Activated naive CD8-positive, alpha-beta T cell treated with anti-CD3 and anti-CD28 coated beads, Interleukin-2, amount 10 ng/mL, durations not matched to agents 7 days and 5 days (primary cell): ENCODE measurements at regions not wholly inside any gene's neighbourhood (a gene's known extent, or its start where the extent isn't known, plus 50 kb on each side); places are given as distances from the start of the nearest gene placed in this dataset.
"Not testable (repeated sequence)": the region's sequence is repeated elsewhere in the genome, so short reads cannot be mapped to it uniquely, and the experiment has no call there.

Experiments used
- ATAC-seq: fragments of 150-1000 bp; cut with Tn5 transposase; one replicate; pipeline ENCODE4 v1.10.0; 2021; ENCODE audit warnings: low read depth, moderate library complexity
- POLR2A ChIA-PET: fragments of 350-600 bp; sonication (Branson Sonifier 250); formaldehyde crosslinking; loops from one replicate; lab custom pipeline; 2021; ENCODE audit warnings: antibody characterized with exemption; lab: Charles Lee
- DNase-seq: peaks from one replicate; pipeline ENCODE4 v3.0.0; 2021
- H3K27ac Mint-ChIP-seq: one replicate; pipeline ENCODE4 v1.8.0; 2022; ENCODE audit warnings: mild to moderate bottlenecking, mixed read lengths
- H3K27me3 Mint-ChIP-seq: one replicate; pipeline ENCODE4 v1.8.0; 2022; ENCODE audit warnings: mild to moderate bottlenecking, moderate library complexity, mixed read lengths
- H3K36me3 Mint-ChIP-seq: one replicate; pipeline ENCODE4 v1.8.0; 2021; ENCODE audit warnings: mild to moderate bottlenecking, mixed read lengths
- H3K4me1 Mint-ChIP-seq: one replicate; pipeline ENCODE4 v1.8.0; 2021; ENCODE audit warnings: mixed read lengths
- H3K4me3 Mint-ChIP-seq: one replicate; pipeline ENCODE4 v1.8.0; 2022; ENCODE audit warnings: mild to moderate bottlenecking, moderate library complexity, mixed read lengths
- H3K9me3 Mint-ChIP-seq: one replicate; pipeline ENCODE4 v1.8.0; 2021; ENCODE audit warnings: mixed read lengths

DNA sequence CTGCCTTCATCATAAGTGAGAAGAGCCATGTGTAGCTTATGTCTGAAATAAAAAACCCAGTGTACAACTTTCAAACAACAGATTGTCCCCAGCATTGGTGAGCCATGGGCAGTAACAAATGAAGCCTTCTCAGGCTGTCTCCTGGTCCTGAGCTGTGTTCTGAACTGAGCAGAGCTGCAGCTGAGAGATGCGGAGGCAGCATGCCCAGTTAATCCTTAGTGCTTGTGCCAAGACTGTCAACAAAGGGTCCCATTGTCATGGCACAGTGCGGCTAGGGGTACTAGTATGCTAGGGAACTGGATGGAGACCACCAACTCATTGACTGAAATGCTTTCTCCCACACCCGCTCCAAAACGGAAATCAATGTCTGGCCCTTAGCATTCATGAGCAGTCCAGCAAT is 154.3 kb downstream of the RMST start:
- DNase-seq: no peak
- ATAC-seq: no peak
- H3K4me3 Mint-ChIP-seq: no peak overlapping the region
- H3K9me3 Mint-ChIP-seq: peaks cover 2% of the 10 kb centered on the region
- no peak overlapping the region for H3K27ac Mint-ChIP-seq
- H3K4me1 Mint-ChIP-seq: no peaks in the 10 kb centered on the region
- no peaks in the 10 kb centered on the region for H3K36me3 Mint-ChIP-seq
- POLR2A ChIA-PET: no interaction called here
- H3K27me3 Mint-ChIP-seq: no peaks in the 10 kb centered on the region

DNA sequence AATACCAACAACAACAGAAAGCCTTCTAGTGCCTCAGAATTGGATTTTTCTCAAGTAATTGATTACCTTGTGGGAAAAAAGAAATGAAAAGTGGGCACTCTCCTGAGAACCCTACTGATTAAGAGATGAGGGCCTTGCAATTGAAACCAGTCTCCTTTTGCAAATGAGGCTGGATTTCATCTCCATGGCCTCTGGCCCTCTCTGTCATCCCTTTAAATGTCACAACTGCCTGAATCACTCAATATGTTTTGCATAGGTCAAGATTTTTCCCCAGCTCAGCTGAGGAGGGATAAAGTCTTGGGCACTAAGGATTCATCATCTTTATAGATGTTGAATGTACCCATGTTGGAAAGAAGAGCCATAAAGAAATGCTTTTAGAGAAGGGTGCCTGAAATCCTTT is 166.4 kb downstream of the RMST start:
- Mint-ChIP-seq H3K36me3 (no peaks in the 10 kb centered on the region), H3K27ac (no peak overlapping the region), H3K27me3 (no peaks in the 10 kb centered on the region), H3K4me3 (no peak overlapping the region), H3K9me3 (no peaks in the 10 kb centered on the region), H3K4me1 (no peaks in the 10 kb centered on the region)
- no peak for ATAC-seq
- no peak for DNase-seq
- POLR2A ChIA-PET: no interaction called here

- ATAC-seq (no peak), DNase-seq (no peak)
- Mint-ChIP-seq H3K4me3 (no peak overlapping the region), H3K4me1 (no peaks in the 10 kb centered on the region), H3K36me3 (no peaks in the 10 kb centered on the region), H3K27me3 (no peaks in the 10 kb centered on the region), H3K27ac (no peak overlapping the region), H3K9me3 (no peaks in the 10 kb centered on the region)
- POLR2A ChIA-PET: no interaction called here
These were observed 166.8 kb downstream of the RMST start for GRCh38 chr12:97629382-97629781.

GRCh38 chr12:97630356-97630755 is 167.8 kb downstream of the RMST start:
- no peaks in the 10 kb centered on the region for H3K36me3 Mint-ChIP-seq
- H3K4me3 Mint-ChIP-seq: no peak overlapping the region
- ATAC-seq (no peak), DNase-seq (no peak)
- H3K27me3 Mint-ChIP-seq: no peaks in the 10 kb centered on the region
- POLR2A ChIA-PET: no interaction called here
- no peak overlapping the region for H3K27ac Mint-ChIP-seq
- no peaks in the 10 kb centered on the region for H3K4me1 Mint-ChIP-seq
- peaks cover under 1% of the 10 kb centered on the region for H3K9me3 Mint-ChIP-seq

- Mint-ChIP-seq H3K27me3 (no peaks in the 10 kb centered on the region), H3K4me3 (no peak overlapping the region), H3K36me3 (no peaks in the 10 kb centered on the region), H3K27ac (no peak overlapping the region), H3K4me1 (no peaks in the 10 kb centered on the region), H3K9me3 (peaks cover 2% of the 10 kb centered on the region)
- DNase-seq (no peak), ATAC-seq (no peak)
- POLR2A ChIA-PET: no interaction called here
These were observed 168.3 kb downstream of the RMST start for GRCh38 chr12:97630875-97631274.

DNA sequence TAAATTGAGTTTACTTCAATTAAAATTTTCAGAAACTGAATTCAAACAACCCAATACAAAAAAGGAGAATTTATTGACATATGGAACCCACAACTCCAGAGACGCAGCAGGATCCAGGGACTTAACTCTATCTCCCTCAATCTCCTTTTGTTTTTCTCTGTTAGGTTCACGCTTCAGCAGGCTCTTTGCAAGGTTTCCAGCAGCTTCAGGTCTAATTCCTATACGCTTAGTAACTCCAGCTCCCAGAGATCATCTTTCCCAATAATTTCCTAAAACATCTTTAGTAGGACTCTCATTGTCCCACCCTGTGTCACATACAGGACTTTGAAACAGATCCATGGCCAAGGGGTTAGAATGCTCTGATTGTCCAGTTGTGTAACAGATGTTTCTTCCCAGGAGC is 175.2 kb downstream of the RMST start:
- H3K9me3 Mint-ChIP-seq: peaks cover 2% of the 10 kb centered on the region
- POLR2A ChIA-PET: no interaction called here
- no peaks in the 10 kb centered on the region for H3K36me3 Mint-ChIP-seq
- no peak overlapping the region for H3K4me3 Mint-ChIP-seq
- no peaks in the 10 kb centered on the region for H3K27me3 Mint-ChIP-seq
- ATAC-seq: no peak
- no peaks in the 10 kb centered on the region for H3K4me1 Mint-ChIP-seq
- no peak for DNase-seq
- no peak overlapping the region for H3K27ac Mint-ChIP-seq

DNA sequence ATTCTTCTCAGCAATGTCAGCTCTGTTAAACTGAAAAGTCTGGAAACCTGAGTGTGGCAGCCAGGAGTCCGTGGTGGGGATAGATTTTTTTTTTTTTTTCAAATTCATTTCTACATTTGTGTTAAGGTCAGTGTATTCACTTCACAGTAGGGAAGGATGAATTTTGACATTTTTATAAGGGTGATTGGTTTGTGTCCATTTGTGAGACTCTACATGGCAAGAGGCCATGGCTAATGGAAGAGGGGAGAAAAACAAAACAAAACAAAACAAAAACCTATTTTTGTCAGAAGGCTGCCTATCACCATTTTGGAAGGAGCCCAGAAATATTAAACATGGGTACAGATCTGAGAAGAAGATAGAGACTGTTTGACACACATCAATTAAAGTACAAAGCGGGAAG is 176.1 kb downstream of the RMST start:
- no peaks in the 10 kb centered on the region for H3K36me3 Mint-ChIP-seq
- ATAC-seq (no peak), DNase-seq (no peak)
- POLR2A ChIA-PET: no interaction called here
- no peak overlapping the region for H3K4me3 Mint-ChIP-seq
- no peaks in the 10 kb centered on the region for H3K27me3 Mint-ChIP-seq
- H3K4me1 Mint-ChIP-seq: no peaks in the 10 kb centered on the region
- no peak overlapping the region for H3K27ac Mint-ChIP-seq
- H3K9me3 Mint-ChIP-seq: peaks cover 2% of the 10 kb centered on the region

DNA sequence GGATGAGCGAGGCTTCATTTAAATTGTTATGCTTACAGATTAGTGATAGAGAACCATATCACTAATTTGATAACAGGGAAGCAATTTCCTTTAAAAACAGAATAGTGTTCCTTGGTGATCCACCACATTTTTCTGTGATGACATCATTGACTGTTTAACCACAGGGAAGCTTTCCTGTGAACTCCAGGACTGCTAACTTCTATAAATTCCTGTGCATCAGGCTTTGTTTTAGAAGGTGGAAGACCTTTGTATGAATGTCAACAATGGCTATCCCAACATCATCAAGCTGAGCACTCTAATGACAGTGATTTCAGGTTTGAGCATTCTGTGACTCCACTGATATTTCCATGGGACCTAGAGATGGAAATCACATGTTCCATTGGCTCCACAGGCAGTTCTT is 177.1 kb downstream of the RMST start:
- Mint-ChIP-seq H3K4me3 (no peak overlapping the region), H3K27me3 (no peaks in the 10 kb centered on the region), H3K4me1 (no peaks in the 10 kb centered on the region), H3K9me3 (peaks cover 2% of the 10 kb centered on the region), H3K27ac (no peak overlapping the region), H3K36me3 (no peaks in the 10 kb centered on the region)
- ATAC-seq (no peak), DNase-seq (no peak)
- POLR2A ChIA-PET: no interaction called here

DNA sequence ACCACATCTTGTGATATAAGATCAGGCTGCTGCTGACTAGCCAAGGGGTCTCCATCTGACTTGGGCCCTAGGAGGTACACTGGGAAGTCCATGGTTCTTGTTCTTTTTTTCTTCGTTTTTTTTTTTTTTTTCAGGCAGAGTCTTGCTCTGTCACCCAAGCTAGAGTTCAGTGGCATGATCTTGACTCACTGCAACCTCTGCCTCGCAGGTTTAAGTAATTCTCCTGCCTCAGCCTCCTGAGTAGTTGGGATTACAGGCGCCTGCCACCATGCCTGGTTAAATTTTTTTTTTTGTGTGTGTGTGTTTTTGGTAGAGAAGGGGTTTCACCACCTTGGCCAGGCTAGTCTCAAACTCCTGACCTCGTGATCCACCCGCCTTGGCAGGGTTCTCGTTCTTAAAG is 178.2 kb downstream of the RMST start:
- Mint-ChIP-seq H3K27me3 (no peaks in the 10 kb centered on the region), H3K27ac (no peak overlapping the region), H3K4me3 (no peak overlapping the region), H3K36me3 (no peaks in the 10 kb centered on the region), H3K9me3 (no peaks in the 10 kb centered on the region), H3K4me1 (no peaks in the 10 kb centered on the region)
- ATAC-seq: no peak
- POLR2A ChIA-PET: no interaction called here
- DNase-seq: no peak

DNA sequence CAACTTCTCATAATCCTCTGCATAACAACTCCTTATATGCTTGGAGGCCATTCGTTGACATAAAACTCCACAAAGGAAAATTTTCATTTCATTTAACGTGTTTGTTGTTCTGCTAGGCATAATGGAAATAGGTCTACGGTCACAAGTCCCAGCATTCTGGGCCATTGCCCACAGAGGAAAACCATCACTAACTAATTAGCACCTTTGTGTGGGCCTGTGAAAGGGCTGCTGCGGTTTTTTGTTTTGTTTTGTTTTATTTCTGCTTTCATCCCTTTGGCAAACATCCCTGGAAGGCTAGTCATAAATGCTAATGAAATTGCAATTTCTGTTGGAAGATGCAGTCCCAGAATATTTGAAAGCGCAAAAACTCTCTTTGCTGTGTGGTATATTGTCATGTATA is 180.3 kb downstream of the RMST start:
- Mint-ChIP-seq H3K4me3 (no peak overlapping the region), H3K4me1 (no peaks in the 10 kb centered on the region), H3K9me3 (no peaks in the 10 kb centered on the region), H3K36me3 (no peaks in the 10 kb centered on the region), H3K27ac (no peak overlapping the region), H3K27me3 (no peaks in the 10 kb centered on the region)
- DNase-seq (no peak), ATAC-seq (no peak)
- POLR2A ChIA-PET: no interaction called here

GRCh38 chr12:97643924-97644323 is 181.3 kb downstream of the RMST start:
- no peaks in the 10 kb centered on the region for H3K4me1 Mint-ChIP-seq
- H3K36me3 Mint-ChIP-seq: no peaks in the 10 kb centered on the region
- DNase-seq: no peak
- H3K4me3 Mint-ChIP-seq: no peak overlapping the region
- no peaks in the 10 kb centered on the region for H3K9me3 Mint-ChIP-seq
- H3K27ac Mint-ChIP-seq: no peak overlapping the region
- POLR2A ChIA-PET: no interaction called here
- no peaks in the 10 kb centered on the region for H3K27me3 Mint-ChIP-seq
- ATAC-seq: no peak

- H3K27ac Mint-ChIP-seq: no peak overlapping the region
- H3K9me3 Mint-ChIP-seq: no peaks in the 10 kb centered on the region
- H3K36me3 Mint-ChIP-seq: no peaks in the 10 kb centered on the region
- H3K4me3 Mint-ChIP-seq: no peak overlapping the region
- no peak for DNase-seq
- POLR2A ChIA-PET: no interaction called here
- no peak for ATAC-seq
- H3K27me3 Mint-ChIP-seq: no peaks in the 10 kb centered on the region
- no peaks in the 10 kb centered on the region for H3K4me1 Mint-ChIP-seq
These were observed 183.1 kb downstream of the RMST start for GRCh38 chr12:97645726-97646125.

DNA sequence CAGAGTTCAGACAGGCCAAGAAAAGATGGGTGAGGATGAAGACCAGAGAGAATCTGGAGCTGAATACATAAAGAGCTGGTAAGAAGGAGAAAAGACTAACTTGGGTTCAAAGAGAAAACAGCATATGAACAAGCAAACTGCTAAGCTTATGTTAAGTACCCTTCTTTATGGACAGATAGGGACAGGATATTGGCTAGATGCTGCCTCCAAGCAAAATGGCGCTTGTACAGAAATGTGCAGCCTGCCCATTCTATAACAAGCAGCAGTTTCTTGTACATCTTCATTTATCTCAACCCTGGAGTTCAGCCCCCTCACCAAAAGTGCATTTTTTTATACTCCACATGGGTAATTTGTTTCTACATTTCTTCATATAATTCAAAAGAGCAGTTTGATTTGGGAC is 184.5 kb downstream of the RMST start:
- no peak for ATAC-seq

GRCh38 chr12:97650242-97650641 is 187.6 kb downstream of the RMST start:
- ATAC-seq (no peak), DNase-seq (no peak)
- H3K4me3 Mint-ChIP-seq: no peak overlapping the region
- H3K36me3 Mint-ChIP-seq: no peaks in the 10 kb centered on the region
- no peaks in the 10 kb centered on the region for H3K27me3 Mint-ChIP-seq
- no peaks in the 10 kb centered on the region for H3K9me3 Mint-ChIP-seq
- POLR2A ChIA-PET: no interaction called here
- H3K4me1 Mint-ChIP-seq: no peaks in the 10 kb centered on the region
- no peak overlapping the region for H3K27ac Mint-ChIP-seq

More for the DNA sequence above, 184.5 kb downstream of the RMST start:
- DNase-seq: no peak
- H3K9me3 Mint-ChIP-seq: no peaks in the 10 kb centered on the region
- POLR2A ChIA-PET: no interaction called here
- H3K4me1 Mint-ChIP-seq: no peaks in the 10 kb centered on the region
- H3K4me3 Mint-ChIP-seq: no peak overlapping the region
- H3K27me3 Mint-ChIP-seq: no peaks in the 10 kb centered on the region
- no peaks in the 10 kb centered on the region for H3K36me3 Mint-ChIP-seq
- no peak overlapping the region for H3K27ac Mint-ChIP-seq

DNA sequence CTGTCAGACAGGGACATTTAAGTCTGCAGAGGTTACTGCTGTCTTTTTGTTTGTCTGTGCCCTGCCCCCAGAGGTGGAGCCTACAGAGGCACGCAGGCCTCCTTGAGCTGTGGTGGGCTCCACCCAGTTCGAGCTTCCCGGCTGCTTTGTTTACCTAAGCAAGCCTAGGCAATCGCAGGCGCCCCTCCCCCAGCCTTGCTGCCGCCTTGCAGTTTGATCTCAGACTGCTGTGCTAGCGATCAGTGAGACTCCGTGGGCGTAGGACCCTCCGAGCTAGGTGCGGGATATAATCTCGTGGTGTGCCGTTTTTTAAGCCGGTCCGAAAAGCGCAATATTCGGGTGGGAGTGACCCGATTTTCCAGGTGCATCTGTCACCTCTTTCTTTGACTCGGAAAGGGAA is 193.9 kb downstream of the RMST start:
- H3K4me1 Mint-ChIP-seq, H3K9me3 Mint-ChIP-seq, H3K4me3 Mint-ChIP-seq, H3K27me3 Mint-ChIP-seq, POLR2A ChIA-PET, ATAC-seq, H3K27ac Mint-ChIP-seq, DNase-seq, H3K36me3 Mint-ChIP-seq: not testable (repeated sequence)
